Transverse colon (tissue), 4 donors: ENCODE measurements at regions not wholly inside any gene's neighbourhood (a gene's known extent, or its start where the extent isn't known, plus 50 kb on each side); places are given as distances from the start of the nearest gene placed in this dataset.

ENCODE experiments used
- DNase-seq: peaks from one replicate; pipeline ENCODE4 v3.0.0-alpha.2; 2019
- H3K27ac ChIP-seq, 4 donors: fragments of 200-600 bp; sonication (generic); 2 replicates each; pipeline ENCODE4 v1.5.1; 2016 to 2018; ENCODE audit warnings: inconsistent platforms in 4 of 4
- H3K27me3 ChIP-seq: fragments of 200-600 bp; sonication (generic); 2 replicates; pipeline ENCODE4 v1.5.1; 2017; ENCODE audit warnings: inconsistent platforms
- H3K36me3 ChIP-seq, 4 donors: fragments of 200-600 bp; sonication (generic); 2 replicates each; pipeline ENCODE4 v1.5.1; 2017 to 2019; ENCODE audit warnings: inconsistent platforms in 4 of 4
- H3K4me1 ChIP-seq, 4 donors: fragments of 200-600 bp; sonication (generic); 2 replicates each; pipeline ENCODE4 v1.5.1; 2017 to 2020; ENCODE audit warnings: inconsistent platforms in 4 of 4
- H3K4me3 ChIP-seq, 4 donors: fragments of 200-600 bp; sonication (generic); 1 replicate in 1 of 4; 2 replicates in 3 of 4; pipeline versions ENCODE4 v1.5.1 to v1.6.1; 2017 to 2019; ENCODE audit warnings: inconsistent platforms in 4 of 4
- H3K9me3 ChIP-seq, 2 donors: fragments of 200-600 bp; sonication (generic); 2 replicates each; pipeline ENCODE4 v1.5.1; 2017 to 2019; ENCODE audit warnings: inconsistent platforms in 2 of 2
- EP300 ChIP-seq: sonication (generic); formaldehyde crosslinking; IDR thresholded peaks from one replicate; pipeline ENCODE4 v1.6.1; 2017; ENCODE audit warnings: antibody characterized with exemption, low read depth
- POLR2A ChIP-seq: fragments of 450-650 bp; IDR thresholded peaks from one replicate; pipeline ENCODE4 v1.6.1; 2016; ENCODE audit warnings: antibody characterized with exemption, mild to moderate bottlenecking, moderate library complexity
- POLR2AphosphoS5 ChIP-seq, 3 donors: sonication (generic); formaldehyde crosslinking; IDR thresholded peaks; one replicate each; pipeline ENCODE4 v1.6.1; 2016; ENCODE audit warnings: antibody characterized with exemption in 3 of 3
- WGBS, 2 donors: methylation state at CpG; one replicate each; pipeline ENCODE4 v1.1.5; 2018; ENCODE audit warnings: low coverage in 1 of 2; 5-methylcytosine and 5-hydroxymethylcytosine counted together
- in situ Hi-C, 4 donors: fragments of 200-750 bp; cut with MboI; loops; one replicate each; pipeline versions ENCODE4 v1.15.0 to v1.15.1; 2017; ENCODE audit warnings: low sequenced_read_pairs in 3 of 4, low pct_ligation_motif_present in 1 of 4, low pct_unique_long_range_greater_than_20kb in 1 of 4
- intact Hi-C: fragments of 100-400 bp; cut with DNase I; formaldehyde crosslinking; loops from one replicate; pipeline ENCODE4 v1.15.1; 2023; ENCODE audit warnings: low total_unique reads
- TF ChIP-seq, protein P1 (sequence below), 5 experiments: fragments of 200-600 bp in 3 of 5; fragments of 450-650 bp in 2 of 5; sonication (generic) in 3 of 5; IDR thresholded peaks; 1 replicate in 2 of 5; 2 replicates in 3 of 5; pipeline ENCODE4 v1.5.1; 2016 to 2017; ENCODE audit warnings: antibody characterized with exemption in 5 of 5, inconsistent platforms in 3 of 5, mild to moderate bottlenecking in 2 of 5, moderate library complexity in 1 of 5

DNA sequence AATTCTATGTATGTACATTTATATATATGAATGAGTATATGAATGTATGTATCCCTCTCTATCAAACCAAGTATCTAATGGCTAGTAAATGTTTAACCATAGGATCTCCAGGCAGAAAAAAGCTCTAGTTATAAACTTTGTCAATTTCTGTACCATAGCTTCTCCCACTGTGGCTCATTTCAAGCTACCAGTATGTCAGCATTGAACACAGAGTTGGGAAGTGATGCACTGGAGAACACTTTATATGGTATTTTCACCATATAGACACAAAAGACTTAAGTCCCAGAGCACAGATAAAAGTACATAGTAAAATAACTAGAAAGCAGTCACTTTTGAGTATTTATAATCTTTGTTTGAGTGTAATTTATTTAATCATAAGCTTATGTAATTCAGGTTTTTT is 53.9 kb upstream of the ATP8A1 start:
- Histone ChIP-seq H3K36me3 (no peaks in the 10 kb centered on the region), H3K27ac (no peak overlapping the region), H3K4me1 (no peaks in the 10 kb centered on the region), H3K27me3 (no peaks in the 10 kb centered on the region), H3K4me3 (no peak overlapping the region), H3K9me3 (no peaks in the 10 kb centered on the region)
- intact Hi-C loops (no loop called here), in situ Hi-C loops (no loop called here)
- DNase-seq: no peak
- no peak for TF ChIP-seq POLR2A
- TF ChIP-seq, protein P1, sequence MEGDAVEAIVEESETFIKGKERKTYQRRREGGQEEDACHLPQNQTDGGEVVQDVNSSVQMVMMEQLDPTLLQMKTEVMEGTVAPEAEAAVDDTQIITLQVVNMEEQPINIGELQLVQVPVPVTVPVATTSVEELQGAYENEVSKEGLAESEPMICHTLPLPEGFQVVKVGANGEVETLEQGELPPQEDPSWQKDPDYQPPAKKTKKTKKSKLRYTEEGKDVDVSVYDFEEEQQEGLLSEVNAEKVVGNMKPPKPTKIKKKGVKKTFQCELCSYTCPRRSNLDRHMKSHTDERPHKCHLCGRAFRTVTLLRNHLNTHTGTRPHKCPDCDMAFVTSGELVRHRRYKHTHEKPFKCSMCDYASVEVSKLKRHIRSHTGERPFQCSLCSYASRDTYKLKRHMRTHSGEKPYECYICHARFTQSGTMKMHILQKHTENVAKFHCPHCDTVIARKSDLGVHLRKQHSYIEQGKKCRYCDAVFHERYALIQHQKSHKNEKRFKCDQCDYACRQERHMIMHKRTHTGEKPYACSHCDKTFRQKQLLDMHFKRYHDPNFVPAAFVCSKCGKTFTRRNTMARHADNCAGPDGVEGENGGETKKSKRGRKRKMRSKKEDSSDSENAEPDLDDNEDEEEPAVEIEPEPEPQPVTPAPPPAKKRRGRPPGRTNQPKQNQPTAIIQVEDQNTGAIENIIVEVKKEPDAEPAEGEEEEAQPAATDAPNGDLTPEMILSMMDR (IDR thresholded peaks at IDR 0.05): no peak
- no peak for TF ChIP-seq POLR2AphosphoS5 (IDR thresholded peaks at IDR 0.05)
- TF ChIP-seq EP300: no peak

DNA sequence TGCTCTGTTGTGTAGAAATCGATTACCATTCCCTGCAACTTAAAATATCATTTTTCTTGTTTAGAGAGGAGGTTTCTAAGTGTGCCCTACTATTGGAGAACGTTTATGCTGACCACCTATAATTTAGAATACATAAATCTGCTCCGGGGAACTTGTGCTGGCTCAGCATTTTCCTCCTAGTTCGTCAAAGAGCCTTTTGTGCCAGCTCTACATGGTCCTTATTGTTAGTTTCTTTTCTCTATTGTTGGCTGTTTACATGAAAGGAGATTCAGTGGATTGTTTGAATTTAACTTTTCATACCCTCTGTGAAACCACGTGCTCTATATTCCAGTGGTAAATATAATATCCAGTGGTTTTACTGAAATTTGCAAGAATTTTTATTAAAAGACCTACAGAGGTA is 53.4 kb upstream of the ATP8A1 start:
- intact Hi-C loops: no loop called here
- no peaks in the 10 kb centered on the region for H3K9me3 ChIP-seq
- WGBS, 2 donors: 37 to 38% methylated on average over 5 of the region's 5 CpGs
- no peak overlapping the region for H3K4me3 ChIP-seq
- no peaks in the 10 kb centered on the region for H3K4me1 ChIP-seq
- in situ Hi-C loops: no loop called here
- TF ChIP-seq POLR2AphosphoS5 (IDR thresholded peaks at IDR 0.05): no peak
- no peak for TF ChIP-seq EP300
- TF ChIP-seq, protein P1 (IDR thresholded peaks at IDR 0.05): no peak
- TF ChIP-seq POLR2A: no peak
- H3K36me3 ChIP-seq: no peaks in the 10 kb centered on the region
- H3K27me3 ChIP-seq: no peaks in the 10 kb centered on the region
- H3K27ac ChIP-seq: no peak overlapping the region
- DNase-seq: no peak

DNA sequence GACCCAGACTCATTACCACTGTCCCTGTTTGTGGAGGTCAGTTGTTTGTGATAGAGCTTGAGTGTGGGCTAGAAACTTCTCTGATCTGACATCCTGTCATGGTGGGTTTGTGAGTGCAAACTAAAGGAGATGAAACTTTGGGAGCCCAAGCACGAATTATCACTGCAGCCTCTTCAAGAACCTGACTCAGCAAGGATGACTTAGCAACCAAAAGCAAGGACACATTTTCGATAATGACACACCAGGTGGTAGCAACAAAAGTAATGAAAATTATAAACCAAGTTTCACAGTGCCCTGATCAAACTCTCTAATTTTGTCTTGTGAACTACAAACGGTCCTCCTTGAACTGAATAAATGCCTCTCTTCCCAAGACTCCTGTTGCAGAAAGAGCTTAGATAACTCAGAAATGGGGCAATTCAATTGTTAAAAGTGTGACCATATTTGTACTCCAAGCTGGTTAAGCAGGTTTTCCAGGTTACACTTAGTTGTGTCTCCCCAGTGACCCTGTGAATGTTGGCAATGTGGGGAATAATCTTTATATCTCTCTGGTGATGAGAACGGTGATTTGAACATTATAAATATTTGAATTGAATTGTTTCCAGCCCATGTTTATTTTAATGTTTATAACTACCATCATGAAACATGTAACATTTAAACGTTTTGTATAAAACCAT is 52.6 kb upstream of the ATP8A1 start:
- no peak for DNase-seq
- H3K27me3 ChIP-seq: no peaks in the 10 kb centered on the region
- H3K27ac ChIP-seq: no peak overlapping the region
- no peaks in the 10 kb centered on the region for H3K36me3 ChIP-seq
- intact Hi-C loops: no loop called here
- no peak overlapping the region for H3K4me3 ChIP-seq
- no peaks in the 10 kb centered on the region for H3K9me3 ChIP-seq
- no peaks in the 10 kb centered on the region for H3K4me1 ChIP-seq
- in situ Hi-C loops: no loop called here
- TF ChIP-seq POLR2A (no peak), EP300 (no peak), POLR2AphosphoS5 (IDR thresholded peaks at IDR 0.05) (no peak)
- TF ChIP-seq, protein P1 (IDR thresholded peaks at IDR 0.05): no peak
- WGBS, 2 donors: 39 to 47% methylated on average over 4 to 5 of the region's 5 CpGs

DNA sequence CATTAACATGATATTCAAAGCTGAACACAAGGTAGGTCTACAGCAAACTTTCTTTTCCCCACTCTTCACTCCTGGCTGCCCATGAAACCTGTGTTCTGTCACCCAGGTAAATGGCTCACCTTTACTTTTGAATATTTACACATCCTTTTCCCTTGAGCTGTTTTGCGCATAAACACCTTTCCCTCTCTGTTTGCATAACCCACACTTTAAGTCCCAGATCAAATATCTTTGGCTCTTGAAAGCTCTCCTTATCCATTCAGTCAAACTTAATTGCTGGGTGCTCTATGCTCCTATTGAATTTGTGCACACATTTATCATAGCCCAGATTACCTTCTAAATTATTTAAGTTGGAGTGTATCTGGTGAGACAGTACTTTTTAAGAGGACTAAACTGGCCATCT is 51.7 kb upstream of the ATP8A1 start:
- Histone ChIP-seq H3K36me3 (no peaks in the 10 kb centered on the region), H3K9me3 (no peaks in the 10 kb centered on the region), H3K4me1 (no peaks in the 10 kb centered on the region), H3K27ac (no peak overlapping the region), H3K4me3 (no peak overlapping the region), H3K27me3 (no peaks in the 10 kb centered on the region)
- TF ChIP-seq POLR2AphosphoS5 (IDR thresholded peaks at IDR 0.05) (no peak), POLR2A (no peak), EP300 (no peak)
- TF ChIP-seq, protein P1 (IDR thresholded peaks at IDR 0.05): no peak
- WGBS, 2 donors: 64 to 81% methylated on average over 1 of the region's 1 CpG
- intact Hi-C loops: no loop called here
- in situ Hi-C loops: no loop called here
- DNase-seq: no peak
